Left ventricle myocardium inferior (tissue), 1 donor: ENCODE measurements at regions not wholly inside any gene's neighbourhood (a gene's known extent, or its start where the extent isn't known, plus 50 kb on each side); places are given as distances from the start of the nearest gene placed in this dataset.

ENCODE experiments used
- DNase-seq: peaks from one replicate; pipeline ENCODE4 v3.0.0-alpha.2; 2020
- H3K27ac ChIP-seq: fragments of 200-600 bp; replicated peaks from 2 replicates; pipeline ENCODE4 v1.8.0; 2021
- H3K27me3 ChIP-seq: fragments of 200-600 bp; 2 replicates; pipeline ENCODE4 v1.8.0; 2021; ENCODE audit warnings: low read depth
- H3K36me3 ChIP-seq: fragments of 200-600 bp; 2 replicates; pipeline ENCODE4 v1.8.0; 2021
- H3K4me1 ChIP-seq: fragments of 200-600 bp; 2 replicates; pipeline ENCODE4 v1.8.0; 2021
- H3K4me3 ChIP-seq: fragments of 200-600 bp; 2 replicates; pipeline ENCODE4 v1.8.0; 2021; ENCODE audit warnings: mild to moderate bottlenecking, moderate library complexity
- H3K9me3 ChIP-seq: fragments of 200-600 bp; replicated peaks from 2 replicates; pipeline ENCODE4 v1.8.0; 2021
- CTCF ChIP-seq: fragments of 200-600 bp; IDR thresholded peaks from 2 replicates; pipeline ENCODE4 v1.8.0; 2021; ENCODE audit warnings: antibody characterized with exemption, mild to moderate bottlenecking, borderline replicate concordance
- intact Hi-C: fragments of 100-400 bp; cut with micrococcal nuclease; formaldehyde crosslinking; loops from one replicate; pipeline ENCODE4 v1.11.0; 2022
- donor health status: DM: no; HTN: yes; CAD: no; lungs with severe emphysema.

- peaks cover 37% of the 10 kb centered on the region for H3K4me1 ChIP-seq
- peaks cover 12% of the 10 kb centered on the region for H3K9me3 ChIP-seq
- intact Hi-C loops = no loop called here
- H3K27me3 ChIP-seq = no peaks in the 10 kb centered on the region
- TF ChIP-seq CTCF = no peak
- no peaks in the 10 kb centered on the region for H3K36me3 ChIP-seq
- no peak overlapping the region for H3K4me3 ChIP-seq
- no peak for DNase-seq
- peak overlapping the region; percentile 57 for H3K27ac ChIP-seq
These were observed 270.6 kb downstream of the PRL start for GRCh38 chr6:22026164-22026678.

- H3K27me3 ChIP-seq = no peaks in the 10 kb centered on the region
- intact Hi-C loops = no loop called here
- peaks cover 4% of the 10 kb centered on the region for H3K9me3 ChIP-seq
- H3K27ac ChIP-seq = peak overlapping the region; percentile 2
- no peak for DNase-seq
- H3K4me3 ChIP-seq = no peak overlapping the region
- no peaks in the 10 kb centered on the region for H3K36me3 ChIP-seq
- no peak for TF ChIP-seq CTCF
- H3K4me1 ChIP-seq = peaks cover 37% of the 10 kb centered on the region
These were observed 269.7 kb downstream of the PRL start for GRCh38 chr6:22027040-22027725.

- Histone ChIP-seq H3K27me3 (no peaks in the 10 kb centered on the region), H3K4me3 (no peak overlapping the region), H3K9me3 (no peaks in the 10 kb centered on the region), H3K27ac (peak overlapping the region; percentile 41), H3K4me1 (peaks cover 37% of the 10 kb centered on the region), H3K36me3 (no peaks in the 10 kb centered on the region)
- DNase-seq = no peak
- intact Hi-C loops = no loop called here
- TF ChIP-seq CTCF = no peak
These were observed 268.3 kb downstream of the PRL start for GRCh38 chr6:22028403-22029090.

- intact Hi-C loops = no loop called here
- no peaks in the 10 kb centered on the region for H3K36me3 ChIP-seq
- no peak for DNase-seq
- TF ChIP-seq CTCF = no peak
- H3K27me3 ChIP-seq = no peaks in the 10 kb centered on the region
- peak overlapping the region; percentile 41 for H3K27ac ChIP-seq
- H3K4me3 ChIP-seq = no peak overlapping the region
- H3K9me3 ChIP-seq = no peaks in the 10 kb centered on the region
- H3K4me1 ChIP-seq = peaks cover 37% of the 10 kb centered on the region
These were observed 267.7 kb downstream of the PRL start for GRCh38 chr6:22029171-22029570.

GRCh38 chr6:22030730-22031619 is 265.9 kb downstream of the PRL start:
- Histone ChIP-seq H3K27me3 (no peaks in the 10 kb centered on the region), H3K4me3 (no peak overlapping the region), H3K27ac (no peak overlapping the region), H3K9me3 (no peaks in the 10 kb centered on the region), H3K4me1 (peaks cover 26% of the 10 kb centered on the region), H3K36me3 (no peaks in the 10 kb centered on the region)
- no peak for TF ChIP-seq CTCF
- DNase-seq = no peak
- intact Hi-C loops = no loop called here
